ENCODE measurements at regions not wholly inside any gene's neighbourhood (a gene's known extent, or its start where the extent isn't known, plus 50 kb on each side); places are given as distances from the start of the nearest gene placed in this dataset.

DNA sequence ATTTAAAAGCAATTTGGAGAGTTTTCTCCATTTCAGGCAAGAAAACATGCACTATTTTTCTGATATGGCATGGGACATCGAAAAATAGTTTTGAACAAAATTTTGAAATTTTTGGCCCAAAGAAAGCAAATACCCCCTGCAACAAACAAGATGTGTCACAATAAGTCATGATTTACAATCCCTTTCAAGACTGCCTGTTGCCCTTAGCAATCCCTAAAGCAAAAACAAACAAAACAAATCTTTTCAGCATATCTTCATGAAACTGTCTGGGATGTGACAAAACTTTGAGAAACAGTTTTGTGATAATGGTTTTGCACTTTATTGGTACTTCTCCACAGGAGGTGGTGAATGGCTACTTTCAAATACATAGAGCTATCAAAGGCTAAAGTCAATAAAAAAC is 1888.7 kb upstream of the PIK3C3 start:
- DNase-seq, result no peak

DNA sequence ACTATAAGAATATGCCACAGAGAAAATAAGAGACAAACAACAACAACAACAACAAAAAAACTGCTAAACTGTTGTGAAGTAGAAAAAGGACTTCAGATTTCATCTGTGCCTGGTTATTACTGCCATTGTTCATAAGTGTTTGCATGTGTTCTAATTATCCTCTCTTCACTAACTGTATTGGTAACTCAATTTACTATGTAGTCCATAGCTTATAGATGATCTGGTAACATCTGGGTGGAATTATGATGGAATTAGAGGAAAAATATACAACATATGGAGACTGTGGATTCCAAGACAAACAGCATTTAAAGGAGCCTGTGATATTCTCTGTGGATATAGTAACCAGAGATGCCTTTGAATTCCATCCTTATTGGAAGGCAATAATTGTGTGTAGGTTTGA is 1891.5 kb upstream of the PIK3C3 start:
- DNase-seq, result no peak

DNA sequence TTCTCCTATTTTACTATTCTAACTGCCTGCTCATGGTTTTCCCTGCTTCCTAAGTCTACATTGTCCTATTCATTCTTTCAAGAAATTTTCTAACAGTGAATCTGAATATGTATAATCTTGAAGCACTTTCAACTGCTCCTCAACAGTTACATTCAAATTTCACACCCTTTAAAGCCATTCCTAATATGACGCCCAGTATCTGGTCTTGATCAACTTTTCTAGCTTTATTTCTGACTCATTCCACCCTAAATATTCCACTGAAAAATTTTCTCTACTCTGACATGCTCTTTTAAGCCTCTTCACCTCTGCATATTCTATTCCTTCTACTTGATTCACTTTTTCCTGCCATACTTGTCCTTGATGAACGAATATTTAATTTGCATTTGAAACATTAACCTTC is 1893.9 kb upstream of the PIK3C3 start:
- DNase-seq, result no peak

DNA sequence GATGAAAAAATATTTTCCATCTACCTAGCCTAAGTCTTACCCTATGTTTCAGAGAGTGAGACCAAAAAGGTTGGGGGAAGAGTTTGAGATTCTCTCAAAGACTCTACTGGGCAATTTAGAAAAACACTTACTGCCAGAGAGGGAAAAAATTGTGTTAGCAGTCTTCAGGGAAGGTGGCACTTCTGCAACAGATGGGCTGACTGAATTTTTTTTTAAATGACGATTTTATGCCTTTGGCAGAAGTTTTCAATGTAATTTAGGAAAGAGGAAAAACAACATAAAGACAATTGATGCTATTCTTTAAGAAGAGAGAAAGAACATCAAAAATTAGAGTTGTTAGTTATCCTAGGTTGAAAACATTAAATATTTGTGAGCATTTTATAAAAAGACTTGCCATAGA is 1894.5 kb upstream of the PIK3C3 start:
- no peak for DNase-seq

DNA sequence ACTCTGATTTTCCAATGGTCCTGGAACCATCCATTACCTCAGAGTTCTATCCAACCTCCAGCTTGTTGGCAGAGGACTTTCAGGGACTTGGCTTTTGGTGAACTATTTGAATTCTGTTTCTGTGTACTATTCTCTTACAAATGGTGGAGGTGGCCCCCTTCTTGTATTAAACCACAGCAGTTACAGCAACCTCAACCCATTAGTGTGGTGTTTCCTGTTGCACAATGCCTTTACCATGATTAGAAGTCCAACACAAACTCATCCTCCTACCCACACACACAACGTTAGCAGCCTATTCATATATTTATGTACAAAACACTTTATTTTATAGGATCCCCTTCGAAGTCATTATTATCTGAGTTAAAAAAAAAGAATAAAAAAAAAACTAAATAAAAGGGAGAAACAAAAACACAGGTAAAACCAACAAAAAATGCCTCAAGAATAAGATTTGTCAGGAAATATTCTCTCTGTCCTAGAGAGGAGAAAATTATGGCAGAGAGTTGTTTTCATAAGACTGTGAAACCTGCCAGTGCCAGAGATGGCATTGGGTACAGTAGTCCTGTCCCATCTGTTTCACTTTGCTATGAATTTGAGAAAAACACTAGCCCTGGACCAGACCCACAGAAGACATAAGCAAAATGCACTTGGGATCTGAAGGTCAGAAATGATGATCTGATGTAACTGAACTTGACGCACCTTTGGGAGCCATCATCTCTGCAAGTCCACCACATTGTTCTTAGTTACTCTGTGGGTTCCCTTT is 1896.0 kb upstream of the PIK3C3 start:
- DNase-seq, result no peak

DNA sequence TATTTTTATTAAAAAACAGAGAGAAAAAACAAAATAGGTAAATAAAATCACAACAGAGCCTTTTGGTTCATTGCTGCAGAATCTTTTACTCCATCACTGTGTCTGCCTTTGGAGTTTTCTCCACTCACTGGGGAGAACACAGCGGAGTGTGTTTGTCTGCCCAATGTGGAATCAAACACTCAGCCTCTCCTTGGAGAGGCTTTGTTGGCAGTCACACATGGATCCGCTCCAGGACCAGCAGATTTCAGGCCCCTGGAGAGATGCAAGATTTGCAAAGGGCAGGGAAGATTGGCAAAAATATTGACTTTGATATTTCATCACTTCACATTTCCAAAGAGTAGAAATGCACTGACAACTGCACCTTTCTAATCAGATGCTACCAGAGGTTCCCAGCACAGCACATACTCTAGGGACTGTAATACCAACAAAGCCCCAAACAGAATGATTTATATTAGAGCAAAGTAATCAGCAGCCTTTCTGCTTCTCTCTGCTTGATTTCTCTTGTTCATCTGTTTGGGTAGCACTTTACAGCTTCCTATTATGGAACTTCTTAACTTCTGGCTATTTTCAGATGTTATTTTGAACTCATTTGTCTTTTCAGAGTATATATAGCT is 1898.8 kb upstream of the PIK3C3 start:
- DNase-seq, result no peak

DNA sequence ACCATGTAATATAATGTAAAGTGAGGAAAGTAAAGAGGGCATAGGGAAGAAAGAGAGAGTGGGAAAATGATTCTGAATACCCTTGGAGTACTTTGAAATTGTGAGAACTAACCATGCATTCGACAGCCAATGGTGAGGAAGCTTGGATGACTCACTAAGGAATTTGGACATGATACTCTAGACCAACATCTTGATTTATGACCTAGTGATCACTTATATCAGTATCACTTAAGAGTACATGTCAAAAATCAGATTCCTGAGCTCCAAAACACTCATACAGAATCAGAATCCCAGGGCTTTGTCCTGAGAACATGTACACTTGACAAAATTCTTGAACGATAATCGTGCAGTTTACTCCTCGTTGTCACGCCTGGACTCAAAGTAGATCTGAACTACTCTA is 1899.8 kb upstream of the PIK3C3 start:
- no peak for DNase-seq

DNA sequence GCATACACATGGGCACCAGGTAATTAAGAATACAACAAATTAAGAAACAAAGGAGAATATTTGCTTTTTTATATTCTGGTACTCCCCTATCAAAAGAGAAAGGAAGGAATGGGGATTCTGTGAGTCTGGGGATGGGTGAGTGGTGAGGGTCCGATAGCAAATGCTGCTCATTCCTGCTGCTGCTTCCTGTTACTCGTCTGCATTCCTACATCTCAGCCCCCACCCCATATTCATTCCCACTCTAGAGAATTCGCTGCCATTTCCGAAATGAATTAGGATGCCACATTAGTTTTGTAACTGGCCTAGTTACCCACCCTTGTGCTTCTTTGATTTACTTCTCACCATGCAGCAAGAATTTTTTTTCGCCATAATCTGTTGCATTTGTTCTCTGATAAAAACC is 1905.3 kb upstream of the PIK3C3 start:
- DNase-seq, result no peak

DNA sequence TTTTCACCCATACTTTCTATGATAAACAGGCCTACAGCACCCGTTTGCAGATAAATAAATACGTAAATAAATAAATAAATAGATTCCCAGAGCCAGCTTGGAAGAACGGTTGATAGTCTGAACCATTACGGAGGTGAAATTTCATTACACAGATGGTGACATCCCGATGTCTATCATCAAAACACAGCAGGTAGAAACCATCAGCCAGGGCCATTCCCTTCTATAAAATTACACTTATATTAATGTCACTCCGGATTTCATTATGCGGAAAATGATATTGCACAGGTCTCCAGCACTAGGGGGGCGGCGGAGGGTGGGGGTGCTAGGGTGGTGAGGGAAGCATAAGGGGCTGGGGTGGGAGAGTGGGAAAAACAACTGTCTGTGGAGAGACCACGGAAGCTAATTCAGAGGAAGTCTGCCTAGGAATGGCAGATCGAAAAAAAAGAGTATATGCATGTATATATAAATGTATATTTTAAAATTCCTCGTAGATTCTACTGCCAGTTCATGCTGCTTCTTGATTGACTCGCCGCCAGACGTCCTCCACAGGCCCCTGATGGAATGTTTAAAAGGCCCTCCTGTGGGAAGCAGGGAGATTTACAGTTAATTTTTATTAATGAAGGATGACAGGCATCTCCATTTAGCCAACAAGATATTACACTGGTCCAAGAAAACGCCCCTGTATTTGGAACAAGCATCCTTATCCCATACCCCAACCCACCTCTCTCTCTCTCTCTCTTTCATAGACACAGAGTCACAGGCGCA is 1906.0 kb upstream of the PIK3C3 start:
- DNase-seq, result no peak

DNA sequence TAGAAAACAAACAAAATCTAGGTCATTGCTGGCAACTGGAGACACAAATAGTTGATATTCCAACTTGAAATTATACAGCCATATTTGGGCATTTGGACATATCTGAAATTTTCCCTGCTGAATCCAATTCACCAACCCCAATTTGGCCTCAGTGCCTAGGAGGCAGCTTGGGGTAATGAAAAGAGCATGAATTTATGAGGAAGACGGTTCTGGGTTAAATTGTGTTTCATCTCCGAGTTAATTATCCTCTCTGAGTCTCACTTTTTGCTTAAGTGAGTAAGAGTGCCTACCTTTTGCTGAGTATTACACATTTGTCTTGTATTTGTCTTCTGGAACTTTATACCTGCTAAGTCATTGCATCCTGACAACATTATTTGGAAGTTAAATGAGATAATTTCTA is 1906.8 kb upstream of the PIK3C3 start:
- no peak for DNase-seq

DNA sequence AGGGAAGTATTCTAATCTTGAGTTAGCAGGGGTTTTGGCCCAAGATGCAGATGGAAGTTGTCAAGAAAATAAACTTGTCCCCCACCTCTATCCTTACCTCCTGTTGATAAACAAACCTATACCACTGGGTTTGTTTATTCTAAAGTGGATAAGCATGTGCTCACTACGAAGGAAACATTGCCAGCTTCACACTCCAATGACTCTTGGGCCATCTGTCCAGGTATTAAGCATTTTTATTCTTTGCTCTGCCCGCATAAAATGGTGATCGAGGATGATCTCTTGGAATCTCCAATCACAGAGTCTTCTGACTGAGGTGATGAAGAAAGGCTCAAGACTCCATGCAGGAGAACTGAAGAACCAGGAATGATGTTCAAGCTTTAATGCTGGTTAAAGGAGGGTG is 1908.4 kb upstream of the PIK3C3 start:
- DNase-seq, result no peak

DNA sequence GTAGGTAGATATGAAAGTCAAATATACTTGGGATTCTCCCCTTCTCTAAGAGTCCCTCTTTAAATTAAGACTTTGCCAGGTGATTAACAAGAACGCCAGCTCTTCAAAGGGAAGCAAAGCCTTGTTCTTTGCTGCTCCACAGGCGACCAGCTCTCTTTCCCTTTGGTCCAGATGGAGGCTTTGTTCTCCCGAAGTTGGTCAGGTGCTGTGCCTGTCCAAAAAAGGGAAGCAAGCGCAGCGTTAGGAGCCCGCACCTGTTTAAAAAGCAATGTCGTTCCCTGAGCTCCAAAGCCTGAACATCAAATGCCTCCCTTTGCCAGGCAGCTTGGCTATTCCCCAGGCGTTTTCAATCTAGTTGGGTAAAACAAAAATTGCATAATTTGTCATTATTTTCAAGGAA is 1913.1 kb upstream of the PIK3C3 start:
- peak; percentile 5 for DNase-seq

DNA sequence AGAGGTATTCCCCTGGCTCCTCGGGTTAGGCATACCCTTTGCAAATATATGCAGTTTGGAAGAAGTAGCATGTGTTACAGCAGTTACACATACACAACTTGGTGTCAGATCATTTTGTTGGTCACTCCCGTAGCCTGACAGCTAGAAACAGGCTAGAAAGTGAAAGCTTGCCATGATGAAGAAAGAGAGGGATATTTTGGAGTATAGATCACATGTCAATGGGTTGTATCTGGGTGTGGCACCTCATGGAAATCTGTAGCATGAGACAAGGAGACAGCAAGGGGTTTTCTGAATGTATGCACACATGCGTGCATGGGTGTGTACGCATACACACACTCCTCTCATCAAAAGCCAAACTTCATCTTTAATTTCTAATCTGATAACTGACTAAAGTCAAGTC is 1914.5 kb upstream of the PIK3C3 start:
- DNase-seq, result no peak

DNA sequence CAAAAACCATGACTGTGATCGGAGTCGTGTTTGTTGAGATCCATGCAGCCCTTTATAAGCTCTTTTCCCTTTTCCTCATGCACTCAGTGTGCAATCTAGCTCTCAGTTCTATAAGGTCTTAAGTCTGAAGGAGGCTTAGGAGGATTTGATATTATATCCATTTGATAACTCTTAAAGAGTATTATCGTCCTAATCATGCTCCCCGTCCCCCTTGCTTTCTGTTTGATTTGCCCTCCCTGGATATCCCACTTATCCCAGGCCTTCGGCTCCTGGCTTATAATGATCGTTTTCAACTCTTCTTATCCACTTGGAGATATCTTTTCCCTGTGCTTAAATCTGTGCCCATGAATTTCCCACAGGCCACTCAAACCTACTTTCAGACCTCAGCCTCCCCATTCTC is 1917.7 kb upstream of the PIK3C3 start:
- no peak for DNase-seq

DNA sequence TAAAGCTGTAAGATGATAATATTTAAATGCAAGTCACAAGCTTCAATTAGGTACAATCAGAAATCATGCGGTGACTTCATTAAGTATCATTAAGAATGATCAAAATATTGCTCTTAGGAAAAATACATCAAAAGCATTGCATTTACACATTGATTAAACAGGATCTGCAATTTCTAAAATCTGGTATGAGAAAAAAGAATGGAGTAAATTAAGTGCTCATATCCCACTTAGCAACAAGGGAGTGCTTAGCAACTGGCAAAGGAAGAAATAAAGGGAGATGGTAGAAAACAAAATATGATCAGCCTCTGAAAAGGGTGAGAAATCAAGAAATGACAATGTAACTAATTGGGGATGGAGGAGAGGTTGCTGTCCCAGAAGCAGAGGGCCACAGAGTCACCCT is 1918.2 kb upstream of the PIK3C3 start:
- no peak for DNase-seq

DNA sequence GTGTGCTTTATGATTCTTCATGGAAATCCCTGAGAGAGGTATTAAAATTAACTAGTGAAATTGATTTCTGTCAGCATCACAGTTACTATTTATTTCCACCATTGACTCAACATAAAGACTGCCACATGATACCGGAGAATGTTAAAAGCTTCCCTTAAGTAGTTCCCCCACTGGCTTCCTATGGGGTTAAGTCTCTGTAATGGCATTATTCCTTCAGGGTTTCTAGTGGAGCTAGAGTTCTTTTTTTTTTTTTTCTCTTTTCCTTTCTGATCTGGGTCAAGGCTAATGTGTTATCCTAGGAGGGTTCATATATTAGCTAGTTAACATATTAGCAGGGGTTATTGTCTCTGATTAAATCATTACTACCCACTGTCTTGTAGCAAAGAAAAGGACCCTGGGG is 1919.1 kb upstream of the PIK3C3 start:
- no peak for DNase-seq

DNA sequence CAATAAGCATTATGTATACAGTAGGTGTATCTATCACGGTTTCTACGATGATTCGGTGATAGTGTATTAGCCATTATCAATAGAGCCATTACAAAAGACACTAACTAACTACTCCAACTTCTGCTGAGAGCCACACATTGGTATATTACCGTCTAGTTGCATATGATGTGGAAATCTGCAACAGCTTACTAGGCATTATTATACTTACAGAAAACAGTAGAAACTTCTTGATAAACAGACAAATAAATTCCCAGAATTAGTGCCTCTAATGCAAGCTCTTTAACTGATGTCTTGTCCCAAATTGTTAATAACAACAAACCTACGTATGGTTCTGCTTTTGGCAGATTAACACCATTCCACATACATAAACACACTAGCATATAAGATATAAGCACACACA is 1923.0 kb upstream of the PIK3C3 start:
- DNase-seq, result no peak

DNA sequence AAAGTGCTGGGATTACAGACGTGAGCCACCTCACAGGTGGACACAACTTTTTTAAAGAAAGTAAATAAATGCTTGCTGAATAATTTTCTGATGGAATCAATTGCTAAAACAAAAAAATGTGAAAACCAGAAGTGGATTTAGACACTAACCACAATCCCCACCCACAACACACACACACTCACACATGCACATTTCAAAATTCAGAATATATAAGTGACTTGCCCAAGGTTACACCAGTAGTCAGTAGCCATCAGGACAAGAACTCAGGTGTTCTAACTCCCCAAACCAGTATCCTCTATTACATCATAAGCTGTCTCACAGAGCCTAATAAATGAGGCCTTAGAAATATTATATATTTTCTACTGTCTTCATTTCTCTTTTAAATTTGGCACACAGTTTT is 1923.6 kb upstream of the PIK3C3 start:
- no peak for DNase-seq

DNA sequence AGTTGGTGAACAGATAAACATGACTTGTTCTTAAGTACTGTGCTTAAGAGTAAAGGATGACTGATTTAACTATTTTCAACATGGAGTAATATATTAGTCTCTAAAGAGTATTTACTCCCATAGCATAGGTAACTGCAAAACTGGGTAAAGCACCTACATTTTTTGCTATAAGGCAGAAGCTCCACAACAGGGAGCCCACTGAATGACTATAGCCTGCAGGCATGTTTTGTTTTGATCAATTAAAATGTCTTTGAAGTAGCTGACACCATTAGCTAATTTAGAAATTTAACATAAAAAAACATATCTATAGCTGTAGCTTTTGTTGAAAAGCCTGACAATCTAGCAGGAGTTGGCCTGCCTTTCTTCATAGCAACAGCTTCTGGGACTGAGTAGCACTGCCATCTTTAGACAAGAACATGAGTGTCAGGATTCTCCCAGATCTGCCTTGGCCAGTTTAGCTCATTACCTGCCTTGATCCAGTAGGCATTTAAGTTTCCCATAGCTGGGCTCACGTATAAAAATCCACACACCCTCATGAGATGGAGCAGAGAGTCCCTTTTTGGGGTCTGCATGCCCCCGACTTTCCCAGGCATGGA is 1935.1 kb upstream of the PIK3C3 start:
- DNase-seq, result no peak

DNA sequence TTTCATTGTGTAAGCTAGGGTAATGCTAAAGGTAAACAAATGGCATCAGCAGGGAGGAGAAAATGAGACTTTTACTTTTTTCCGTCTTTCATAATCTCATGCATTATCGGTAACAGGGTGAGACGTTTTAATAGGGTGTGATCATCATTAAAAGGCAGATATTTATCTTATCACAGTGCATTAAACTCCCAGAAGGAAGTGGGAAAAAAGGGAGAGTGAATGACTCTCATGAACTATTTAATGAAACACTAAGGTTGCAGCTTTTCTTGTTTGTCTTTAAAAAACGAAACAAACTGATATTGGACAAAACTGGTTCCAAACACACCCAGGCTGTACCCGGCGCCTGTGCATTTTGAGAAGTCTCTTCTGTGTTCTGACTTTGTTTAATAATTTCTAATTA is 1936.8 kb upstream of the PIK3C3 start:
- no peak for DNase-seq

DNA sequence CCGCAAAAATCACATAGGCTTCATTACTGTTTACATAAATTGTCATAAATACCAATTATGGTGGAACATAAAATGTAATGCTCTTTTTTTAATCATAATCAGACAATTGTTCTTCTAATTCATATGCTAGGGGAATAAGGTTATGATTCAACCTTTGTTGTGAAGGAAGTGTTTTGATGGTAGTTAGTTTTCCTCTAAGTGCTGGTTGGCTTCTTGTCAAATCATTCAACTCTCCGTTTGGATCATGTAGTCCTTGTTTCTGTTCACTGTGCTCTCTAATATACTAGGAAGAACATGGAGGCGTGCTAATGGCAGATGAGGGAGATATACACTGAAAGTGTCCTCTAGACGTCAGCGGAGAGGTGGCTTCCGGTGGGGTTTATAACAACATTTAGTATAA is 1938.0 kb upstream of the PIK3C3 start:
- DNase-seq, result no peak

DNA sequence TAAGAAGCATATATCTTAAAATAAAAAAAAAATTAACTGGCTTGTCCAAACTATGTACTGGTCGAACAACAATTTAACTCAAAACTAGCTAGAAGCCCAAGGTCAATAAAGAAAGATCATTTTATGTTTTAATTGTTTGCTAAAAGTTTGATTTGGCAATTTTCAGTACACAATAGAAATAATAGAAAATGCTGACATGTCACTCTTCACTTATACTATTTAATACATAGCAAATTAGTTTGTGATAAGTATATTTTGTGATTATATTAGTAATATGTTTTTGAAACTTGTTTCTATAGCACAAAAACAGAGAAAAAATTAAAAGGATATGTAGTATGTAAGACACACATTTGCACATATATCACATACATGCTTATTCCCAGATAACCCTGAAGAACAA is 1938.6 kb upstream of the PIK3C3 start:
- DNase-seq, result no peak

DNA sequence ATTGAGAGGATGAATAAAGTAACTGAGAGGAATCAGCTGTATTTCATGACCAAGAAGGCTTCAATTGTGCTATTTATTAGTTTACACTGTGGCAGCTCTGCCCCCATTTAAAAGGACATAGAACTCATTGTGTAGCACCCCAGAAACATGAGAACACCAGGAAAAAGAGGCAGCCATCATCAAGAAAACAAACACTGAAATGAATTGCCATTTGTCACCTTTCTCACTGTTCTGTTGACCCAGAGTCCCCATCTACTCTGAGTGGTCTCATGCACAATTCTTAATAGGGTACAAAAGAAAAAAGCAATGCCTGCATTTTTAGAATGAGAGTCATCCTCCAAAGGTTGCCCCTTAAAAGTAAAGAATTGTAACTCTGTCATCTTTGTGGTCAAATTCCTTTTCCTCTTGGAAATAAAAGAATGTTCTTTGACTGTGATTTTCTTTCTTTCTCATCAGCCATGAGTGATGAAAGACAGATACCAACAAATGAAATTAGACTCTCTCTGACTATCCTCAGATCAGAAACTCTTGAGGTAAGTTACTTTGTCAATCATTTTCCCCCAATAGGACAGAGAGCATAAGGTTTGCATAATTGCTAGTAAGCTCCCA is 1941.9 kb upstream of the PIK3C3 start:
- DNase-seq, result no peak

DNA sequence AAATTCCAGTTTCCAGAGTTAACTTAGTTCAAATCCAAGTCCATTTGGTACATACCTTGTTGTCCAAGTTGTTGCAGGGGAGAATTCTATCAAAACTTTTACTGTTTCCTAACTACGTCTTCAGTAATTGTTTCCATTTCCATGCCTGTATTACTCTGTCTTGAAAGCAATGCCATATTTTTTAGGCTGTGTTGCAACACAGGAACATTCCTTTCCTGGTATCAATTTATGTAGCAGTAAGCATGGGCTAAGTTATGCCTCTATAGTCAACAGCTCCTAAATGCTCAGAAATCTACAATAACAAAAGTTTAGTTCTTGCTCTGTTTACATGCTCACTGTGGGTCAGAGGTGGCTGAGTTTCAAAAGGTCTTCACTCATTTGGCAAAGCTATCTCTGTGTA is 1943.8 kb upstream of the PIK3C3 start:
- DNase-seq, result no peak
